ENCODE measurements at regions not wholly inside any gene's neighbourhood (a gene's known extent, or its start where the extent isn't known, plus 50 kb on each side); places are given as distances from the start of the nearest gene placed in this dataset.
"Not testable (repeated sequence)": the region's sequence is repeated elsewhere in the genome, so short reads cannot be mapped to it uniquely, and the experiment has no call there.

- in situ Hi-C loops (cut with MboI; ENCODE audit: low sequenced_read_pairs) = no loop called here
- no peak for DNase-seq (ENCODE audit: low spot score in 2 of 2)
- Histone ChIP-seq H3K4me1 (peaks cover 2% of the 10 kb centered on the region; the same call in 1 of the 2 replicates), H3K27me3 (ENCODE audit: low read depth) (no peaks in the 10 kb centered on the region), H3K4me3 (no peak overlapping the region), H3K36me3 (replicated peaks) (no peaks in the 10 kb centered on the region), H3K9me3 (no peaks in the 10 kb centered on the region)
Observed at GRCh38 chr4:128758314-128758922, 51.1 kb upstream of the JADE1 start.

GRCh38 chr4:128757712-128758111 is 51.8 kb upstream of the JADE1 start:
- no peak overlapping the region for H3K4me3 ChIP-seq
- no peaks in the 10 kb centered on the region for H3K27me3 ChIP-seq (ENCODE audit: low read depth)
- in situ Hi-C loops (cut with MboI; ENCODE audit: low sequenced_read_pairs) = no loop called here
- peaks cover 2% of the 10 kb centered on the region; the same call in 1 of the 2 replicates for H3K4me1 ChIP-seq
- no peaks in the 10 kb centered on the region for H3K36me3 ChIP-seq (replicated peaks)
- H3K9me3 ChIP-seq = no peaks in the 10 kb centered on the region
- no peak for DNase-seq (ENCODE audit: low spot score in 2 of 2)

- Histone ChIP-seq H3K4me1 (no peaks in the 10 kb centered on the region), H3K27me3 (ENCODE audit: low read depth) (no peaks in the 10 kb centered on the region), H3K4me3 (no peak overlapping the region), H3K9me3 (no peaks in the 10 kb centered on the region), H3K36me3 (replicated peaks) (no peaks in the 10 kb centered on the region)
- in situ Hi-C loops (cut with MboI; ENCODE audit: low sequenced_read_pairs) = no loop called here
- DNase-seq (ENCODE audit: low spot score in 2 of 2) = no peak
Observed at GRCh38 chr4:128751354-128751753, 58.1 kb upstream of the JADE1 start.

- H3K4me1 ChIP-seq; in situ Hi-C loops (cut with MboI; ENCODE audit: low sequenced_read_pairs); H3K9me3 ChIP-seq: not testable (repeated sequence)
Observed at GRCh38 chr4:128741748-128742147, 67.8 kb upstream of the JADE1 start.

GRCh38 chr4:128737098-128737513 is 72.4 kb upstream of the JADE1 start:
- Histone ChIP-seq H3K9me3 (0 out of 2 replicates have a peak, but pooled peaks cover 2% of the 10 kb centered on the region), H3K27me3 (ENCODE audit: low read depth) (no peaks in the 10 kb centered on the region)
- DNase-seq (ENCODE audit: low spot score in 2 of 2) = no peak

More at GRCh38 chr4:128741748-128742147, 67.8 kb upstream of the JADE1 start:
- not testable (repeated sequence) for H3K27me3 ChIP-seq (ENCODE audit: low read depth); H3K4me3 ChIP-seq; DNase-seq (ENCODE audit: low spot score in 2 of 2); H3K36me3 ChIP-seq (replicated peaks)

GRCh38 chr4:128735714-128736113 is 73.8 kb upstream of the JADE1 start:
- no peak overlapping the region for H3K4me3 ChIP-seq
- no peaks in the 10 kb centered on the region for H3K27me3 ChIP-seq (ENCODE audit: low read depth)
- H3K9me3 ChIP-seq = no peaks in the 10 kb centered on the region
- in situ Hi-C loops (cut with MboI; ENCODE audit: low sequenced_read_pairs) = no loop called here
- no peaks in the 10 kb centered on the region for H3K4me1 ChIP-seq
- no peak for DNase-seq (ENCODE audit: low spot score in 2 of 2)
- no peaks in the 10 kb centered on the region for H3K36me3 ChIP-seq (replicated peaks)

More at GRCh38 chr4:128737098-128737513, 72.4 kb upstream of the JADE1 start:
- Histone ChIP-seq H3K36me3 (replicated peaks) (no peaks in the 10 kb centered on the region), H3K4me1 (no peaks in the 10 kb centered on the region), H3K4me3 (no peak overlapping the region)
- in situ Hi-C loops (cut with MboI; ENCODE audit: low sequenced_read_pairs) = no loop called here

- Histone ChIP-seq H3K9me3 (no peaks in the 10 kb centered on the region), H3K36me3 (replicated peaks) (no peaks in the 10 kb centered on the region), H3K27me3 (ENCODE audit: low read depth) (no peaks in the 10 kb centered on the region), H3K4me3 (no peak overlapping the region), H3K4me1 (no peaks in the 10 kb centered on the region)
- DNase-seq (ENCODE audit: low spot score in 2 of 2) = no peak
- in situ Hi-C loops (cut with MboI; ENCODE audit: low sequenced_read_pairs) = no loop called here
Observed at GRCh38 chr4:128728190-128728589, 81.3 kb upstream of the JADE1 start.

- Histone ChIP-seq H3K4me3 (no peak overlapping the region), H3K4me1 (no peaks in the 10 kb centered on the region), H3K36me3 (replicated peaks) (no peaks in the 10 kb centered on the region), H3K9me3 (no peaks in the 10 kb centered on the region), H3K27me3 (ENCODE audit: low read depth) (no peaks in the 10 kb centered on the region)
- in situ Hi-C loops (cut with MboI; ENCODE audit: low sequenced_read_pairs) = no loop called here
- DNase-seq (ENCODE audit: low spot score in 2 of 2) = no peak
Observed at GRCh38 chr4:128727658-128728057, 81.8 kb upstream of the JADE1 start.

- Histone ChIP-seq H3K4me3 (no peak overlapping the region), H3K36me3 (replicated peaks) (no peaks in the 10 kb centered on the region), H3K27me3 (ENCODE audit: low read depth) (no peaks in the 10 kb centered on the region), H3K9me3 (no peaks in the 10 kb centered on the region), H3K4me1 (no peaks in the 10 kb centered on the region)
- in situ Hi-C loops (cut with MboI; ENCODE audit: low sequenced_read_pairs) = no loop called here
- DNase-seq (ENCODE audit: low spot score in 2 of 2) = no peak
Observed at GRCh38 chr4:128725405-128726055, 84.0 kb upstream of the JADE1 start.

- H3K4me1 ChIP-seq = no peaks in the 10 kb centered on the region
- in situ Hi-C loops (cut with MboI; ENCODE audit: low sequenced_read_pairs) = no loop called here
- no peaks in the 10 kb centered on the region for H3K27me3 ChIP-seq (ENCODE audit: low read depth)
- no peak overlapping the region for H3K4me3 ChIP-seq
- no peaks in the 10 kb centered on the region for H3K9me3 ChIP-seq
- no peaks in the 10 kb centered on the region for H3K36me3 ChIP-seq (replicated peaks)
- DNase-seq (ENCODE audit: low spot score in 2 of 2) = no peak
Observed at GRCh38 chr4:128722911-128723310, 86.6 kb upstream of the JADE1 start.

- no peaks in the 10 kb centered on the region for H3K27me3 ChIP-seq (ENCODE audit: low read depth)
- H3K4me1 ChIP-seq = no peaks in the 10 kb centered on the region
- no peaks in the 10 kb centered on the region for H3K36me3 ChIP-seq (replicated peaks)
- DNase-seq (ENCODE audit: low spot score in 2 of 2) = no peak
- H3K9me3 ChIP-seq = no peaks in the 10 kb centered on the region
- H3K4me3 ChIP-seq = no peak overlapping the region
- in situ Hi-C loops (cut with MboI; ENCODE audit: low sequenced_read_pairs) = no loop called here
Observed at GRCh38 chr4:128721896-128722295, 87.6 kb upstream of the JADE1 start.

- Histone ChIP-seq H3K4me3 (no peak overlapping the region), H3K4me1 (no peaks in the 10 kb centered on the region), H3K9me3 (no peaks in the 10 kb centered on the region), H3K36me3 (replicated peaks) (no peaks in the 10 kb centered on the region), H3K27me3 (ENCODE audit: low read depth) (no peaks in the 10 kb centered on the region)
- DNase-seq (ENCODE audit: low spot score in 2 of 2) = no peak
- in situ Hi-C loops (cut with MboI; ENCODE audit: low sequenced_read_pairs) = no loop called here
Observed at GRCh38 chr4:128720270-128720669, 89.2 kb upstream of the JADE1 start.

- in situ Hi-C loops (cut with MboI; ENCODE audit: low sequenced_read_pairs) = no loop called here
- no peaks in the 10 kb centered on the region for H3K4me1 ChIP-seq
- no peaks in the 10 kb centered on the region for H3K9me3 ChIP-seq
- H3K36me3 ChIP-seq (replicated peaks) = no peaks in the 10 kb centered on the region
- H3K27me3 ChIP-seq (ENCODE audit: low read depth) = no peaks in the 10 kb centered on the region
- no peak overlapping the region for H3K4me3 ChIP-seq
- no peak for DNase-seq (ENCODE audit: low spot score in 2 of 2)
Observed at GRCh38 chr4:128718768-128719167, 90.7 kb upstream of the JADE1 start.

GRCh38 chr4:128716338-128716737 is 93.2 kb upstream of the JADE1 start:
- Histone ChIP-seq H3K9me3 (peaks cover 4% of the 10 kb centered on the region; the same call in 1 of the 2 replicates), H3K4me3 (no peak overlapping the region), H3K27me3 (ENCODE audit: low read depth) (no peaks in the 10 kb centered on the region), H3K4me1 (peaks cover 7% of the 10 kb centered on the region), H3K36me3 (replicated peaks) (no peaks in the 10 kb centered on the region)
- no peak for DNase-seq (ENCODE audit: low spot score in 2 of 2)
- in situ Hi-C loops (cut with MboI; ENCODE audit: low sequenced_read_pairs) = no loop called here
